Middle frontal gyrus (tissue), 1 donor: ENCODE measurements at regions not wholly inside any gene's neighbourhood (a gene's known extent, or its start where the extent isn't known, plus 50 kb on each side); places are given as distances from the start of the nearest gene placed in this dataset.

ENCODE experiments used
- DNase-seq: peaks from one replicate; pipeline ENCODE4 v3.0.0-alpha.2; 2015; ENCODE audit warnings: low spot score; ENCODE audit errors: extremely low spot score

GRCh38 chr7:19869979-19870378 lies 96.6 kb upstream of the TMEM196 start:
- no peak for DNase-seq

- DNase-seq: no peak
Observed at GRCh38 chr7:19853261-19853832, 79.9 kb upstream of the TMEM196 start.

DNA sequence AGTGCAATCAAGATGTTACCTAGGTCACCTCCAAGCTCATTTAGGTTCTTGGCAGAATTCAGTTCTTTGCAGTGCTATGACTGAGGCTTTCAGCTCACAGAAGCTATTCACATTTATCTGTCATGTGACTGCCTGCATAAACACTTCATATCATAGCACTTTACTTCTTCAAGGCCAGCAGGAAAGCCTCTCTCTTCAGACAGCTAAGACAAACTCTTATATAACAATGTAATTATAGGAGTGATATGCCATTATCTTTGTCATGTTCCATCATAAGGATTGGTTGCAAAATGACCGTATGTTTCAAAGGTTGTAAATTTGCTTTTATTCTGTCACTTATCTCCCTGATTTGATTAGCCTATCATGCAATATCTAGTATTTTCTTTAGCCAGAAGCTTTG lies 78.8 kb upstream of the TMEM196 start:
- DNase-seq: no peak

GRCh38 chr7:19851504-19851903 lies 78.1 kb upstream of the TMEM196 start:
- no peak for DNase-seq

- no peak for DNase-seq
Observed at GRCh38 chr7:19834566-19834965, 61.1 kb upstream of the TMEM196 start.

DNA sequence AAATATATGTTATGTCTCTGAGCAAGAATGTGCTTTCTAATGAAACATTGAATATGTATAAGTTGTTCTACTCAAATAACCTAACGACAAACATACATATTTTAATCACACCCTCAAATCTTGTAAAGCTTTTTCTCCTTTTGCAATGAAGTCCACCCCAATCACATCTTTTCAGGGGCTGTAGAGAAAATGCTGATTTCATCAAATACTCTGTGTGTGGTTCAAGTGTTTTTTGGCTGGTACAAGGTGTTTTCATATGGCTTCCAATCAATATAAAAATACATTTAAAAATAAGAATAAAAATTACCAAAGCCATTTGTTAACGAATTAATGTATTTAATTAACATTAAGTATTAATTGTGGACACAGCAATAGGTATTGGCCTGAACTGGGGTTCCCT lies 57.2 kb upstream of the TMEM196 start:
- no peak for DNase-seq
